ENCODE measurements at regions not wholly inside any gene's neighbourhood (a gene's known extent, or its start where the extent isn't known, plus 50 kb on each side); places are given as distances from the start of the nearest gene placed in this dataset.

DNA sequence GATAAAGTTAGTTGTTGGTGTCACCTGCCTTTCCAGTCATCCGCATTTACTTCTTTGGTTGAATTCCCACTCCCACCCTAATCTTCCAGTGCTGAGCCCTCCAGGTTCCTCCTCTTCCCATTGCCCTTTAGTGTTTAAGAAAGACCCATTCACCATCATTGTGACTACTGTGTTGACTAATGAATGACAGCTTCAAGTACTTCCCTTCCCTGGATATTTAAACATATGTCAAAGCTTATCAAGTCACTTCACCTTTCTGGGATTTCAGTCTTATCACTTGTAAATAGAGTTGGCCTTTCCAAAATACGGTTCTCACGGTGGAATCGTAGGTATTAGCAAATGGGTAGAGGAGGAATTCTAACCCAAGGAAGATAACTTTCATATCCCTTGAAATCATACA, 201.6 kb upstream of the SVIL start:
- TF ChIP-seq, protein P1, sequence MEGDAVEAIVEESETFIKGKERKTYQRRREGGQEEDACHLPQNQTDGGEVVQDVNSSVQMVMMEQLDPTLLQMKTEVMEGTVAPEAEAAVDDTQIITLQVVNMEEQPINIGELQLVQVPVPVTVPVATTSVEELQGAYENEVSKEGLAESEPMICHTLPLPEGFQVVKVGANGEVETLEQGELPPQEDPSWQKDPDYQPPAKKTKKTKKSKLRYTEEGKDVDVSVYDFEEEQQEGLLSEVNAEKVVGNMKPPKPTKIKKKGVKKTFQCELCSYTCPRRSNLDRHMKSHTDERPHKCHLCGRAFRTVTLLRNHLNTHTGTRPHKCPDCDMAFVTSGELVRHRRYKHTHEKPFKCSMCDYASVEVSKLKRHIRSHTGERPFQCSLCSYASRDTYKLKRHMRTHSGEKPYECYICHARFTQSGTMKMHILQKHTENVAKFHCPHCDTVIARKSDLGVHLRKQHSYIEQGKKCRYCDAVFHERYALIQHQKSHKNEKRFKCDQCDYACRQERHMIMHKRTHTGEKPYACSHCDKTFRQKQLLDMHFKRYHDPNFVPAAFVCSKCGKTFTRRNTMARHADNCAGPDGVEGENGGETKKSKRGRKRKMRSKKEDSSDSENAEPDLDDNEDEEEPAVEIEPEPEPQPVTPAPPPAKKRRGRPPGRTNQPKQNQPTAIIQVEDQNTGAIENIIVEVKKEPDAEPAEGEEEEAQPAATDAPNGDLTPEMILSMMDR (conservative IDR thresholded peaks at IDR 0.05; ENCODE audit: low read length): no peak
- TF ChIP-seq EZH2phosphoT487 (IDR thresholded peaks at IDR 0.05; ENCODE audit: borderline replicate concordance): no peak

All from Loucy (cell line).